ENCODE measurements at regions not wholly inside any gene's neighbourhood (a gene's known extent, or its start where the extent isn't known, plus 50 kb on each side); places are given as distances from the start of the nearest gene placed in this dataset.

DNA sequence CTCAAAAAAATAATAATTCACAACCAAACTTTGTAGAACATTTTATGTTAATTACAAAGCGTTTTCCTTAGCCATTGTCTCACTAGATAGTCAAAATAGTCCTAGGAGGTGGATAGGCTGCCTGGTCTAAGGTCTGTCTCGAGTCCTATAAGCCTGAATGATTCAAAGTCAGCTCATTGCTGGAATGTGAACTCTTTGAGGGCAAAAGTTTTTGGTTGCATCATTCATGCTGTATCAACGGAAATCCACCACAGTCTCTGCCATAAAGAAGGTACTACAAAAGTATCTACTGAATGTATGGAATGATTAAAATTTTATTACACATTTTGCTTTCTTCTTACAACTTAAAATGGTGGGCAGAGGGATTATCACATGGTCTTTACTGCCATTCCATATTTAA, 387.3 kb upstream of the RARB start:
- TF ChIP-seq CTCF (IDR thresholded peaks at IDR 0.05; ENCODE audit: extremely low read depth, insufficient read depth, missing control alignments) = no peak
- DNase-seq (ENCODE audit: low spot score) = no peak
- in situ Hi-C loops (cut with MboI; ENCODE audit: low pct_unique_long_range_greater_than_20kb, low sequenced_read_pairs, unreplicated experiment) = no loop called here

- TF ChIP-seq CTCF (IDR thresholded peaks at IDR 0.05; ENCODE audit: extremely low read depth, insufficient read depth, missing control alignments) = no peak
- DNase-seq (ENCODE audit: low spot score) = no peak
- in situ Hi-C loops (cut with MboI; ENCODE audit: low pct_unique_long_range_greater_than_20kb, low sequenced_read_pairs, unreplicated experiment) = no loop called here
Measured at GRCh38 chr3:25041871-25042584, 386.0 kb upstream of the RARB start.

GRCh38 chr3:25043177-25043576, 384.9 kb upstream of the RARB start:
- no peak for DNase-seq (ENCODE audit: low spot score)
- in situ Hi-C loops (cut with MboI; ENCODE audit: low pct_unique_long_range_greater_than_20kb, low sequenced_read_pairs, unreplicated experiment) = no loop called here

GRCh38 chr3:25043749-25044148, 384.3 kb upstream of the RARB start:
- no peak for DNase-seq (ENCODE audit: low spot score)
- in situ Hi-C loops (cut with MboI; ENCODE audit: low pct_unique_long_range_greater_than_20kb, low sequenced_read_pairs, unreplicated experiment) = no loop called here
- no peak for TF ChIP-seq CTCF (IDR thresholded peaks at IDR 0.05; ENCODE audit: extremely low read depth, insufficient read depth, missing control alignments)

More at GRCh38 chr3:25043177-25043576, 384.9 kb upstream of the RARB start:
- TF ChIP-seq CTCF (IDR thresholded peaks at IDR 0.05; ENCODE audit: extremely low read depth, insufficient read depth, missing control alignments) = no peak

- TF ChIP-seq CTCF (IDR thresholded peaks at IDR 0.05; ENCODE audit: extremely low read depth, insufficient read depth, missing control alignments) = no peak
- in situ Hi-C loops (cut with MboI; ENCODE audit: low pct_unique_long_range_greater_than_20kb, low sequenced_read_pairs, unreplicated experiment) = no loop called here
- no peak for DNase-seq (ENCODE audit: low spot score)
Measured at GRCh38 chr3:25044762-25045710, 383.0 kb upstream of the RARB start.

GRCh38 chr3:25046911-25047771, 380.9 kb upstream of the RARB start:
- in situ Hi-C loops (cut with MboI; ENCODE audit: low pct_unique_long_range_greater_than_20kb, low sequenced_read_pairs, unreplicated experiment) = no loop called here
- no peak for DNase-seq (ENCODE audit: low spot score)
- no peak for TF ChIP-seq CTCF (IDR thresholded peaks at IDR 0.05; ENCODE audit: extremely low read depth, insufficient read depth, missing control alignments)

Data from GM13977 (cell line).